ENCODE measurements at regions not wholly inside any gene's neighbourhood (a gene's known extent, or its start where the extent isn't known, plus 50 kb on each side); places are given as distances from the start of the nearest gene placed in this dataset.

DNA sequence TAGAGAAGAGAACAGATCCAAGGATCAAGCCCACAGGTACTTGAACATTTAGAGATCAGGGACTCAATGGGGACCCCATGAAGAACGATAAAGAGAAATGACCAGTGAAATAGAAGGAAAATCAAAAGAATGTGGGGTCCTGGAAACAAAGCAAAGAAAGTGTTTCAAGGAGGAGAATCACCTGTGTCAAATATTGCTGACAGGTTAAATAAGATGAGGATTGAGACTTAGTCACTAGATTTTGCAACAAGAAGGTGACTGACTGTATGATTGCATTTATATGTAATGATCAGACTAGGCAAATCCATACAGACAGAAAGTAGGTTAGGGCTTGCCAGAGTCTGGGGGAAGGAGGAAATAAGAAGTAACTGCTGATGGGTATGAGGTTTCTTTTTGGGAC lies 254.9 kb upstream of the NPY start:
- TF ChIP-seq, protein P1, sequence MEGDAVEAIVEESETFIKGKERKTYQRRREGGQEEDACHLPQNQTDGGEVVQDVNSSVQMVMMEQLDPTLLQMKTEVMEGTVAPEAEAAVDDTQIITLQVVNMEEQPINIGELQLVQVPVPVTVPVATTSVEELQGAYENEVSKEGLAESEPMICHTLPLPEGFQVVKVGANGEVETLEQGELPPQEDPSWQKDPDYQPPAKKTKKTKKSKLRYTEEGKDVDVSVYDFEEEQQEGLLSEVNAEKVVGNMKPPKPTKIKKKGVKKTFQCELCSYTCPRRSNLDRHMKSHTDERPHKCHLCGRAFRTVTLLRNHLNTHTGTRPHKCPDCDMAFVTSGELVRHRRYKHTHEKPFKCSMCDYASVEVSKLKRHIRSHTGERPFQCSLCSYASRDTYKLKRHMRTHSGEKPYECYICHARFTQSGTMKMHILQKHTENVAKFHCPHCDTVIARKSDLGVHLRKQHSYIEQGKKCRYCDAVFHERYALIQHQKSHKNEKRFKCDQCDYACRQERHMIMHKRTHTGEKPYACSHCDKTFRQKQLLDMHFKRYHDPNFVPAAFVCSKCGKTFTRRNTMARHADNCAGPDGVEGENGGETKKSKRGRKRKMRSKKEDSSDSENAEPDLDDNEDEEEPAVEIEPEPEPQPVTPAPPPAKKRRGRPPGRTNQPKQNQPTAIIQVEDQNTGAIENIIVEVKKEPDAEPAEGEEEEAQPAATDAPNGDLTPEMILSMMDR (IDR thresholded peaks at IDR 0.05; ENCODE audit: extremely low read depth, missing control alignments) = no peak
- DNase-seq (ENCODE audit: low spot score) = no peak

DNA sequence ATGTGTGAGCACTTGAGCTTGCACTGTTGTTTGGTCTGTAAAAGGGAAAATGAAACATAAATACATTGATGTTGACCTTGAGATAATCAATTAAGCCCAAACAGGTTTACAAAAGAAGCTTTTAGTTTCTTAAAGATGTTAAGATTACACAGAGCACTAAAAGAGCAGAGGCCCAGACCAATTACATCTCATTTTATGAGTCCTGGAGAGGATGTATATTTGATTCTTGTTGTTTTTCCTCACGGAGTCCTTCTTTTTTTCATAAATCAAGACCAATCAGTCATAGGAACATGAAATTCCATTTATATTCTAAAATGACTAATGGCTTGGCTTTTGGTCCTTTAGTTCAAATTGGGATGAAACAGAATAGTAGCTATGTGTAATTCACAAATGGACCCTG lies 249.7 kb upstream of the NPY start:
- TF ChIP-seq, protein P1 (IDR thresholded peaks at IDR 0.05; ENCODE audit: extremely low read depth, missing control alignments) = no peak
- no peak for DNase-seq (ENCODE audit: low spot score)

DNA sequence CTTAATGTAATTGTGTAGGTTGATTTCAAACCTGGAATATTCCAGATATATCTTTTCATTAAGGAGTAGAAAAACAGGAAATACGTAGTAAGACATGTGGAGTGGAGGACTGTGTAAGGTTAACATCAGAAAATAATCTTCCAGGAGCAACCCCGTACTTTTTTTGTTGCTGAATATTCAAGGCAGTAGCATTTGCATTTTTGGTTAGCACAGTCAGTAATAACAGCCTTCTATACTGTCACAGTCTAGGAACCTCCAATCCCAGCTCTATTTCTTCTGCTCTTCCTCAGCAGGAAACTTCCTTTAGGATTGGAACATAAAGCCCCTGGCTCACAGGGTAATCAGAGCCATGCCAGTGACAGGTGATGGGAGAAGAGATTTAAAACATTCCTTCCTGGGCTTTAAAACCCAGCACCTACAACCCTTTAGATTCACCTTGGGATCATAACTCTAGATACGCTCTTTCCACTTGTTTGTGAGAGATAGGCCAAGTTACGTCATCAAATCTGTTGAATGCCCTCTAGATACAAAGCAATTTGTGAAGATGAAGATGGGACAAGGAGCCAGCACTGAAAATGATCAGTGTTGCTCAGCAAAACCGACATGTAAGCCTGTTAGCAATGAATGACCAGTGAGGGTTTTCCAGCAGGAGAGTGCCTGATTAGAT lies 248.5 kb upstream of the NPY start:
- TF ChIP-seq, protein P1 (IDR thresholded peaks at IDR 0.05; ENCODE audit: extremely low read depth, missing control alignments) = no peak

DNA sequence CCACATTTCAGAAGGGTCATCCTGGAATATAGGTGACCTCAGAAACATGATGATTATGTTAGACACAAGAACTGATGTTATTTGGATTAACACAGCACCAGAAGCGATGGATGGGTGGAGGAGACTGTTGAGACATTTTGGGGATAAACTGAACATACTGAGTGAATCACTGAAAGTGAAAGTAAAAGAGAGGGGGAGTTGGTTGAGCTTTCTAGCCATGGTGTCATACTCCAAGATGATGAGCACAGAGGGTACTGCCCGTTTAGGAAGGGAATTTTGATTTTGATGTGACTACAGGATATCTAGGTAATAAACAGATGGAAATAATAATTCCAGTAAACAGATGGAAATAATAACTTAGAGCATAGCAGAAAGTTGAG lies 248.0 kb upstream of the NPY start:
- DNase-seq (ENCODE audit: low spot score) = no peak
- TF ChIP-seq, protein P1 (IDR thresholded peaks at IDR 0.05; ENCODE audit: extremely low read depth, missing control alignments) = no peak

More for the DNA sequence above, 248.5 kb upstream of the NPY start:
- no peak for DNase-seq (ENCODE audit: low spot score)

DNA sequence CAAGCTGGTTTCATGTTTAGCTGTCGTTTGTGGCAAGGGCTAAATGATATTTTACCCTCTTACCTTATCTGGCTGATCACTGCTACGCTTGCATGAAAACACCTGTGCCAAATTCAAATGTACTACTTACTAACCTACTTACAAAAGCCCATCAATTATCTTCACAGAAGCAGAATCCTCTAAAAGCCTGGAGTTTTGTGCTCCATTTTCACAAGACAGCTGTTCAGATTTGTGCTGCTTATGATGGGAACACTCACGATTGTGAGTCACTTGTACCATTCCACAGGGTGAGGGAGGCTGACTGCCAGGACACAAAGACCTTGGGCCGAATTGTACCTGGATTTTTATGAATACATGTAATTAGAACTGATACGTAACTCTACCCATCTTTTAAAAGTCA lies 245.0 kb upstream of the NPY start:
- TF ChIP-seq, protein P1 (IDR thresholded peaks at IDR 0.05; ENCODE audit: extremely low read depth, missing control alignments) = no peak
- DNase-seq (ENCODE audit: low spot score) = no peak

DNA sequence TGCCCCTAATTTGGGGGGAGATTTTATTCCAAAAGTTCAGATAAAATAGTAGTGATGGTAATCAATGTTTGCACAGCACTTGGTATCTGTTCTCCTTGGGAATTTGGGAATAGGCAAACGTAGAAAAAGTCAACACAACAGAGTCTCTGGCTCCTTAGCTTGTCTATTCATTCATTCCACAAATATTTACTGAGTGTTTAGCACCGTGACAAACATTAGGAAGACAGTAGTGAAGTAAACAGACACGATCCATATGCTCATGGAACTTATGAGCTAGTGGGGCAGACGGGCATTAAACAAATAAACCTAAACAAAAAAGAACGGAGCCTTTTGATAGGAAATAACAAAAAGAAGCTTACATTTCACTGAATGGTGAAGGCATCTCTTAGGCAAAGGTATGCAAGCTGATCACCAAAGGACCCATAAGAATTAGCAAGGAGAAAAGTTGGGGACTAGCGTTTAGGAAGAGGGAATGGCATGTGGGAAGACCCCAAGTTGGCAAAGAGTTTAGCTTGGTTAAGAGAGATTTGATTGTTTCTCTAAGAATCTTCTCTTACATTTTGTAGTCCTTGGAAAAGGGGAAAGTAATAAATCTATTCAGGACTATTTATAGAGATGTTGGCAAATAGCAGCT lies 243.9 kb upstream of the NPY start:
- TF ChIP-seq, protein P1 (IDR thresholded peaks at IDR 0.05; ENCODE audit: extremely low read depth, missing control alignments) = no peak
- no peak for DNase-seq (ENCODE audit: low spot score)

DNA sequence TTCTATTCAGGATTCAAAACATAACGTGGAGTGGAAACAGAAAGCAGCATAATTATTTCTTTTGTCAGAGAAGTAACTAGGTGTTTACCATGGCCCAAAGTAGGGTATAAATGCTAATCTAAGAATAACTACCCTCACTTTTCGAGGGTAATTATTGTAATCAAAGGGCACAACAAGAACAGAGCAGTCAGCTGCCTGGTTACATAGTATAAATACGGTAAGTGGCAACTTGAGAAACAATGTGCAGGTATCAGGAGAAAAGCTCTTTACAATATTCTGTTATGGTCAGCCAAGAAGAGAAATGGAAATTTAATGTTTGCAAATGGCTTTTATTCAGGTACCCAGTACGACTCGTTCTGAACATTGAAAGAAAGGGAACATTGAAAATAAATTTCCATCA lies 242.0 kb upstream of the NPY start:
- TF ChIP-seq, protein P1 (IDR thresholded peaks at IDR 0.05; ENCODE audit: extremely low read depth, missing control alignments) = no peak
- no peak for DNase-seq (ENCODE audit: low spot score)

Measured in GM20000 (cell line).